NT2/D1 (cell line): ENCODE measurements at regions not wholly inside any gene's neighbourhood (a gene's known extent, or its start where the extent isn't known, plus 50 kb on each side); places are given as distances from the start of the nearest gene placed in this dataset.
"Not testable (repeated sequence)": the region's sequence is repeated elsewhere in the genome, so short reads cannot be mapped to it uniquely, and the experiment has no call there.

Source experiments
- DNase-seq: peaks from one replicate; pipeline ENCODE4 v3.0.0-alpha.2; 2011; ENCODE audit warnings: low read depth, low spot score
- H3K27me3 ChIP-seq: 2 replicates; pipeline ENCODE4 v1.6.0; 2011; ENCODE audit warnings: mild to moderate bottlenecking; ENCODE audit not compliant: insufficient read length, insufficient read depth
- H3K36me3 ChIP-seq: 2 replicates; pipeline ENCODE4 v1.6.1; 2011; ENCODE audit warnings: mild to moderate bottlenecking, low read length, mixed read lengths; ENCODE audit not compliant: insufficient read depth, insufficient read length
- H3K4me1 ChIP-seq: 2 replicates; pipeline ENCODE4 v1.5.1; 2011; ENCODE audit not compliant: insufficient read depth, insufficient read length
- H3K4me3 ChIP-seq: 2 replicates; pipeline ENCODE4 v1.5.1; 2011; ENCODE audit warnings: low read depth; ENCODE audit not compliant: insufficient read length
- H3K9ac ChIP-seq: 2 replicates; pipeline ENCODE4 v1.6.0; 2011; ENCODE audit warnings: low read depth; ENCODE audit not compliant: insufficient read length
- H3K9me3 ChIP-seq: 2 replicates; pipeline ENCODE4 v1.5.1; 2011; ENCODE audit warnings: mild to moderate bottlenecking, low read length; ENCODE audit not compliant: insufficient read depth
- SUZ12 ChIP-seq: IDR thresholded peaks from 2 replicates; pipeline ENCODE4 v1.6.1; 2011; ENCODE audit not compliant: insufficient read length, insufficient read depth; ENCODE audit errors: extremely low read depth
- YY1 ChIP-seq: IDR thresholded peaks from 2 replicates; pipeline ENCODE4 v1.6.1; 2011; ENCODE audit not compliant: insufficient read length, insufficient read depth
- ZNF274 ChIP-seq: IDR thresholded peaks from 2 replicates; pipeline ENCODE4 v1.6.1; 2011; ENCODE audit warnings: mild to moderate bottlenecking, low read depth, low read length

DNA sequence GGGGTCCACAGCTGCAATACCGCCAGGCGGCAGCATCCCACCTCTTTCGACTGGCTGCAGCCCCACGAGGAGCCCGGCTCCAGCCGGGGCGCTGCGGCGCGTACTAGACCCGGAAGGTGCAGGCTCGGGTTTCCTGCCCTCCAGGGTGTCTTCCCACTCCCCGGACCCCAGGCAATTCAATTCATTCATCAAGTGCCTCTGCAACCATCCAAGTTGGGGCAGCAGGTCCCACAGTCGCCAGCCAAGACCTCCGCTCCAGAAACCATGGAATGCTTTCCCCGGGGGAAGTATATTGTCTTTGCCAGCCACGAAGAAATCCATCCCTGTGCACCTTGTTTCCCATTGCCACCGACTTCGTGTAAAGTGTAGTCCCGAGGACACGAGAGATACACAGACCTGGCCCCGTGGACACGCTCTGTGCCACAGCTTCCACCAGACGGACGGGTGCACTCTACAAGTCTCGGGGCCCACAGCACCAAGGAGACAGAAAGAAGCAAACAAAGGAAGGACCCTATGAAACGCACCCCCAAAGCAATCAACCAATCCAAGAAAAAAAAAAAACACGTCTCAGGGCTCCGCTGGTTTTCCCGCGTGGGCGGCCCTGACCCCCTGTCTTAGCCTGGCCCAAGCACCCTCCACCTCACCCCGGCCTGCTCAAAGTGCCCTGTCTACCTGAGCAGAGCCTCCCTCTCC is 3930.2 kb upstream of the OR11H1 start:
- not testable (repeated sequence) for H3K9ac ChIP-seq, H3K4me1 ChIP-seq, H3K36me3 ChIP-seq, DNase-seq, H3K4me3 ChIP-seq, H3K27me3 ChIP-seq, H3K9me3 ChIP-seq

DNA sequence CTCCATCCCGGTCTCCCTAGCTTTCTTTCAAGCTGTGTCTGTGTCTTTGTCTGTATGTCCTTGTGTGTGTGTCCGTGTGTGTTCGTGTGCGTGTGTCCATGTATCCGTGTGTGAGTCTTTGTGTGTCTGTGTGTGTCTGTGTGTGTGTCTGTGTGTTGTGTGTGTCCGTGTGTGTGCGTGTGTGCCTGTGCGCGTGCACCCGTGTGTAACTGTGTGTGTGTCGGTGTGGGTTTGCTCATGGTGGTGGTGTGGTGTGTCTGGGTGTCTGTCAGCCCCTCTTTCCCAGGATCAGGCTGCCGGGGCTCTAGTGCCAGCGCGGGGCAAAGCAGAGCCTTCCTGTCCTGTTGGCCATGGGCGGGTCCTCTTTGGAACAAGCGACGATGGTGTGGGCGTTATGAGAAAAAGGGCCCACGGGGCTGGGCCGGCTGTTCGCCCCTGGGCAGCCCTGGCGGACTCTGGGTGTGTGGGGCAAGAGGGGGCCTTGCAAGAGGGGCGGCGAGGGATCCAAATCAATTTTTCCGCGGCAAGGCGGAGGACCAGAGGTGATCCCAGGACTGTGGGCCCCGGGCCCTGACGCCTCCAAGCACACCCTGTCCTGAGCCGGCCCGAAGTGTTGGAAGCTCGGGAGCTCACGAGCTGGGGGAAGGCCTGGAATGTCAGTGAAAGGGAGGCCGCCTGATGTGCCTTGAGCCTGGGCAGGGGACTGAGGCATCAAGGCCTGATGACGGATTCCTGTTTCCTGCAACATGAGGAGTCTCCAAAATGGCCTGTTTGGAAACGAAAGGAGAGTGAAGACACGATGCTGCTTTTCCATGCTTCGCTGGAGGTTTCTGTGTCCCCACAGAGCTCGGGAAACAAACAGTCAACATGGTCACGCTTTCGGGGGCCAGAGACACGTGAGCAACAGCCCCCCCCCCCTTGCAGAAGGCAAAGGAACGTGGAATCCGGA is 3929.2 kb upstream of the OR11H1 start:
- Histone ChIP-seq H3K27me3 (no peaks in the 10 kb centered on the region), H3K4me3 (no peak overlapping the region), H3K9ac (no peak overlapping the region), H3K4me1 (no peaks in the 10 kb centered on the region), H3K36me3 (no peaks in the 10 kb centered on the region), H3K9me3 (peaks cover 6% of the 10 kb centered on the region; the same call in 1 of the 2 replicates)
- TF ChIP-seq ZNF274 (no peak), SUZ12 (no peak), YY1 (no peak)
- DNase-seq: no peak

DNA sequence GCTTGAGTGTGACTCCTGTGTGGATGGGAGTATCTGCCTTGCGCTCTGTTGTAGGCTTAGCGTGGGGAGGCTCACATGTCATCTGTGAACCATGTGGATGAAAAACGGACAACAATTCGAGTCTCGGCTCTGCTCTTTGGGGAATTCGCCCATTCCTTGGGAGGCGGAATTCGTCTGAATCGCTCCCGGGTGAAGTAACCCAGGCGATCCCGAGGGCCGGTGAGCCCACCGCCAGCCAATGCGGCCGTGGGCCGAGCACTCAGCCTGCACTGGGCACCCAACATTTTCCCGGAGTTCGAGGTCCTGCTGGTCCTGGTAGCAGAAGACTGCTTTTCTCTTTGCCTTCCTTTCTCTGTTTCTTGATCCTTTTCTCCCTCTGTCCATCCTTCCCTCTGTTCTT is 3928.5 kb upstream of the OR11H1 start:
- not testable (repeated sequence) for DNase-seq, H3K27me3 ChIP-seq, H3K9me3 ChIP-seq, H3K9ac ChIP-seq, H3K36me3 ChIP-seq, H3K4me1 ChIP-seq, H3K4me3 ChIP-seq

DNA sequence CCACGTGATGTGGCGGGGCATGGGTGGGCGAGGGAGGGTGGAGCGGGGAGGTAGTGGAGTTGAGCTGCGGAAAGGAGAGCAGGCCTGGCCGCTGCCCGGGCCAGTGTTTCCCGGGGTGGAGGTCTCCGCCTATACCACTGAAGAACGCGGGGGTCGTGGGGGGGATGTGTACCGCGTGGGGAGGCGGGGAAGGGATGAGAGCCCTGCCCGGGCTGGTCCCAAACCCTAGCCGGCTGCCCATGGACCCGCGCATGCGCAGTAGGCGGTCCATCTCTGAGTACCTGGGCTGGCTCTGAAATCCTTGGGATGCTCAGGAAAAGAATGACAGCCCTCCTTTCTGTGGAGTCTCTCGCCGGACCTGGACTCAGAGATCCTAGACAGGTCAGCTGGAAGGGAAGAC is 3927.8 kb upstream of the OR11H1 start:
- H3K9me3 ChIP-seq, H3K4me1 ChIP-seq, H3K36me3 ChIP-seq, H3K4me3 ChIP-seq, DNase-seq, H3K9ac ChIP-seq, H3K27me3 ChIP-seq: not testable (repeated sequence)

DNA sequence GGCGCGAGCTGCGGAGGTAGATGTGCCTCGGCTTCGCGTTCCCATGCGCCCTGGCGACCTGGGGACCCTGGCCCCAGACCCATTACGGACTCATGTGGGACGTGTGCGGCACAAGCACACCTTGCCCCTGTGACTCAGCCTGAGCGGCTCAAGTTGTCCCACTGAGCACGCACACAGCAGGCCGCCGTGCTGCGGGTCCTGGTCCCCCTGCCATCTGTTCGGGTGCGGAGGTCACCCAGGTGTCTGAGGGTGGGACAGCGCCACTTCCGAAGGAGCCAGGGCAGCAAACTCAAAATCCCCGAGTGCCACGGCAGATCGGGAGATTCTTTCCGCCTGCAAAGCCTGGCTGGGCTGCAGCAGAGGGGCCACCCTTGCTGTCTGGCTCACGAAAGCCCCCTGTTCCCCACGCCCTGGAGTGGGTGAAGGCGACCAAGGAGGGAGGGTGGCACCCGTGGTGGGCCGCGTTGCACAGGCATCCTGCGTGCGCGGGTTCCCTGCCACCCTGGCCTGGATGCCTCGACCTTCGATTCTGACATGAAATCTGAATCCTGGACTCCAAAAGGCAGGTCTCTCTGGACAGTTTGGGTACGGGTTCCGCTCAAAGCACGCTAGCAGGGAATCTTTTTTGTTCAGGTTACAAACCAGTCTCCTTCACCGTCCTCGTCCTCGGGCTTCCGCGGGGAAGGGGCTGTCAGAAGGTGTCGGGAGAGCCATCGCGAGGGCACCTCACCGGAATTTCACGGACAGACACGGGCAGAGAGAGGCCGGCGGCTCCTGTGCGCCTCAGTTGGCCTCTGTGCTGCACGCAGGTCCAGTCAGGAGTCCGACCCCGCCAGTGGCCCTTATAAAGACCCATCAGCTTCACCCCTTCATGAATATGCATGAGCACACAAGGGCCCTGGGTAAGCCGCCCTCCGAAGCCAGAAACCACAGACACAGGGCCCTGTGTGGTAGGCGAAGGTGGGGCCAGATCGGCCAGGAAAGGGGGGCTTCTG is 3926.8 kb upstream of the OR11H1 start:
- not testable (repeated sequence) for DNase-seq, H3K9ac ChIP-seq, H3K4me1 ChIP-seq, H3K4me3 ChIP-seq, H3K9me3 ChIP-seq, H3K27me3 ChIP-seq, H3K36me3 ChIP-seq

DNA sequence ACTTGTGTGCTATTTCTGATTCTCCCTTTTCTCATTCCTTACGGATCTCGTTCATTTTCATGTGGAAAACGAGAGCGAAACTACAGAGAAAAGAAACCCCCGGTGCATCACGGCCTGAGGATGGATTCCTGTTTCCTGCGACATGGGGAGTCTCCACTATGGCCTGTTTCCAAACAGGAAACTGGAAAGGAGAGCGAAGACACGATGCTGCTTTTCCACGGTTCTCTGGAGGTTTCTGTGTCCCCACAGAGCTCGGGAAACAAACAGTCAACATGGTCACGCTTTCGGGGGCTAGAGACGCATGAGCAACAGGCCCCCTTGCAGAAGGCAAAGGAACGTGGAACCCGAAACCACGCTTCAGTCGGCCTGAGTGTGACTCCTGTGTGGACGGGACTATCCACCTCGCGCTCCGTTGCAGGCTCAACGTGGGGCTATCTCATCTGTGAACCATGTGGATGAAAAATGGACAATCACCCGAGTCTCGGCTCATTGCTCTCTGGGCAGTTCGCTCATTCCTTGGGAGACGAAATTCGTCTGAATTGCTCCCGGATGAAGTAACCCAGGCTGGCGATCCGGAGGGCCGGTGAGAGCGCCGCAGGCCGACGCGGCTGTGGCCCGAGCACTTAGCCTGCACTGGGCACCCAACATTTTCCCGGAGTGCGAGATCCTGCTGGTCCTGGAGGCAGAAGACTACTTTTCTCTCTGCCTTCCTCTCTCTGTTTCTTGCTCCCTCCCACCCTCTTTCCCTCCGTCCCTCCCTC is 3923.2 kb upstream of the OR11H1 start:
- not testable (repeated sequence) for H3K4me1 ChIP-seq, H3K27me3 ChIP-seq, H3K4me3 ChIP-seq, H3K36me3 ChIP-seq, H3K9me3 ChIP-seq, DNase-seq, H3K9ac ChIP-seq

DNA sequence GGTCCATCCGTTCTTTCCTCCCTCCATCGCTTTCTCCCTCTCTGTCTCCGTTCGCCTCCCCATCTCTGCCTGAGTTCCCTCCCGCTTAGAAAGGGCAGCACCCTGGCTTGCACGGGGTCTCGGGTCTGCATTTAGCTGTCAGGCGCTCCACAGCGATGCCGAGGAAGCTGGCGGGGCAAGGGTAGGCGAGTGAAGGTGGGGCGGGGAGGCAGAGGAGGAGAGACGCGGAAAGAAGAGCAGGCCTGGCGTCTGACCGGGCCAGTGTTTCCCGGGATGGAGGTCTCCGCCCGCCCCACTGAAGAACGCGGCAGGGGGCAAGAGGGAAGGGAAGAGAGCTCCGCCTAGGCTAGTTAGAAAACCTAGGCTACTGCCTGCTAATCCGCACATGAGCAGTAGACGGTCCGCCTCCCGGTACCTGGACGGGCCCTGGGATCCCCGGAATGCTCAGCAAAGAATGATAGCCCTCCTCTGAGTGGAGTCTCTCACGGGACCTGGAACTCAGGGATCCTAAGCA is 3922.5 kb upstream of the OR11H1 start:
- Histone ChIP-seq H3K9ac (no peak overlapping the region), H3K27me3 (no peaks in the 10 kb centered on the region), H3K4me1 (no peaks in the 10 kb centered on the region), H3K4me3 (no peak overlapping the region), H3K9me3 (peaks cover 6% of the 10 kb centered on the region; the same call in 1 of the 2 replicates), H3K36me3 (no peaks in the 10 kb centered on the region)
- no peak for DNase-seq
- TF ChIP-seq YY1 (no peak), ZNF274 (no peak), SUZ12 (no peak)

DNA sequence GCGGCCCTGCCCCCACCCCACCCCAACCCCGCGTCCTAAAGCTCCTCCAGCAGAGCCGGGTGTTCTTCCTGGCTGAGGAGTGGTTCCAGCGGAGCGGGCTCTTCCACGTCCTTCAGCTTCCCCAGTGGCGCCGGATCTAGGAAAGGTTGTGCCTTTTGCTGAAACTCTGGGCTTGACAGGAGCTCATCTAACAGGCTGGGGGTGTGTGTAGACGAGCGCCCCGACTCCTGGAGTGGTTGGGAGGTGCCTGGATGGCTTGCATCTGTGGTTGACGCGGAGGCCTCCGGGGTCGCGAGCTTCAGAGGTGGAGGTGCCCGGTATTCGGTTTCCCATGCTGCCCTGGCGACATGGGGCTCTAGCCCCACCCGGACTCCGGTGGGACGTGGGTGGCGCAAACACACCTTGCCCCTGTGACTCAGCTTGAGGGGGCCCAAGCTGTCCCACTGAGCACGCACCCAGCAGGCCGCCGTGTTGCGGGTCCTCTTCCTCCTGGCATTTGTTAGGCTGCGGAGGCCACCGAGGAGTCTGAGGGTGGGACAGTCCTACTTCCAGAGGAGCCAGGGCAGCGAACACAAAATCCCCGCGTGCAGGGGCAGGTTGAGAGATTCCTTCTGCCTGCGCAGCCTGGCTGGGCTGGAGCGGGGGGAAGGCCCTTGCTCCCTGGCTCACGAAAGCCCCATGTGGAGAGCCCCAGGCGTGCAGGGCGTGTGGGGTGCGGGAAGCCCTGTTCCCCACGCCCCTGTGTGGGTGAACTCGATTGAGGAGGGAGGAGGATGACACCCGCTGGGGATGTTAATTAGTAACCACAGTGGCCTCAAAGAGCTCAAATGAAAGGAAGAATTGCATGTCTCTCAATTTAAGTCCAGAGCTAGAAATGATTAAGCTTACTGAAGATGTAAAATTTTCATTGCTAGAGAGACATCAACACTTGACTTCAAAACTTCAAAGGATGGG is 3921.7 kb upstream of the OR11H1 start:
- H3K27me3 ChIP-seq, DNase-seq, H3K9me3 ChIP-seq: not testable (repeated sequence)

DNA sequence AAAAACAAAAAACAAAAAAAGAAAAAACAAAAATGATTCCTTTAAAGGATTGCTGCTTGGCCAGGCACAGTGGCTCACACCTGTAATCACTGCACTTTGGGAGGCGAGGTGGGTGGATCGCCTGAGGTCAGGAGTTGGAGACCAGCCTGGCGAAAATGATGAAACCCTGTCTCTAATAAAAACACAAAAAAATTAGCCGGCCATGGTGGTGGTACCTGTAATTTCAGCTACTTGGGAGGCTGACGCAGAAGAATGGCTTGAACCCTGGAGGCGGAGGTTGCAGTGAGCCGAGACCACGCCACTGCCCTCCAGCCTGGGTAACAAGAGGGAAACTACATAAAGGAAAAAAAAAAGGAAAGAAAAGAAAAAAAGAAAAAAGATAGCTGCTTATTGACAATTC is 3920.8 kb upstream of the OR11H1 start:
- H3K9me3 ChIP-seq, H3K4me1 ChIP-seq, H3K4me3 ChIP-seq, DNase-seq, H3K27me3 ChIP-seq, H3K36me3 ChIP-seq, H3K9ac ChIP-seq: not testable (repeated sequence)

More for the DNA sequence above, 3921.7 kb upstream of the OR11H1 start:
- H3K4me3 ChIP-seq, H3K4me1 ChIP-seq, H3K36me3 ChIP-seq, H3K9ac ChIP-seq: not testable (repeated sequence)
